ENCODE measurements at regions not wholly inside any gene's neighbourhood (a gene's known extent, or its start where the extent isn't known, plus 50 kb on each side); places are given as distances from the start of the nearest gene placed in this dataset.

DNA sequence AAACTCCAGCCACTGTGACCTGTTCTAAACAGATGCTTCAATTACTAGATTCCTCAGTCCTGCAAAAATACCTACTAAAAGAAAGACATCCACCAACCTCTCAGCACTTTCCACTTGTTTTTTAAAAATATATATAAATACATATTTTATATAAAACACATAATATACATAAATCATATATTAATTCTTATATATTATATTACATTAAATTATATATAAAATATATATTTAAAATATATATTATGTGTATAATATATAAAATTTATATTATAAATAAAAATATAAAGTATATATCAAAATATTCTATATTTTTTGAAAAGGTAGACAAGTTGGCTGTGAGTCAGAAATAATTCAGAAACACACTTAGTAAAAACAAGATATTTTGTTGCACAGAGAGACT lies 2371.8 kb upstream of the ACO1 start:
- no peak for DNase-seq (ENCODE audit: extremely low spot score)
- TF ChIP-seq, protein P1, sequence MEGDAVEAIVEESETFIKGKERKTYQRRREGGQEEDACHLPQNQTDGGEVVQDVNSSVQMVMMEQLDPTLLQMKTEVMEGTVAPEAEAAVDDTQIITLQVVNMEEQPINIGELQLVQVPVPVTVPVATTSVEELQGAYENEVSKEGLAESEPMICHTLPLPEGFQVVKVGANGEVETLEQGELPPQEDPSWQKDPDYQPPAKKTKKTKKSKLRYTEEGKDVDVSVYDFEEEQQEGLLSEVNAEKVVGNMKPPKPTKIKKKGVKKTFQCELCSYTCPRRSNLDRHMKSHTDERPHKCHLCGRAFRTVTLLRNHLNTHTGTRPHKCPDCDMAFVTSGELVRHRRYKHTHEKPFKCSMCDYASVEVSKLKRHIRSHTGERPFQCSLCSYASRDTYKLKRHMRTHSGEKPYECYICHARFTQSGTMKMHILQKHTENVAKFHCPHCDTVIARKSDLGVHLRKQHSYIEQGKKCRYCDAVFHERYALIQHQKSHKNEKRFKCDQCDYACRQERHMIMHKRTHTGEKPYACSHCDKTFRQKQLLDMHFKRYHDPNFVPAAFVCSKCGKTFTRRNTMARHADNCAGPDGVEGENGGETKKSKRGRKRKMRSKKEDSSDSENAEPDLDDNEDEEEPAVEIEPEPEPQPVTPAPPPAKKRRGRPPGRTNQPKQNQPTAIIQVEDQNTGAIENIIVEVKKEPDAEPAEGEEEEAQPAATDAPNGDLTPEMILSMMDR (IDR thresholded peaks at IDR 0.05; ENCODE audit: control extremely low read depth, extremely low read depth, low read depth, missing control alignments): no peak
- CTCF ChIA-PET: no interaction called here
- POLR2A ChIA-PET: no interaction called here

DNA sequence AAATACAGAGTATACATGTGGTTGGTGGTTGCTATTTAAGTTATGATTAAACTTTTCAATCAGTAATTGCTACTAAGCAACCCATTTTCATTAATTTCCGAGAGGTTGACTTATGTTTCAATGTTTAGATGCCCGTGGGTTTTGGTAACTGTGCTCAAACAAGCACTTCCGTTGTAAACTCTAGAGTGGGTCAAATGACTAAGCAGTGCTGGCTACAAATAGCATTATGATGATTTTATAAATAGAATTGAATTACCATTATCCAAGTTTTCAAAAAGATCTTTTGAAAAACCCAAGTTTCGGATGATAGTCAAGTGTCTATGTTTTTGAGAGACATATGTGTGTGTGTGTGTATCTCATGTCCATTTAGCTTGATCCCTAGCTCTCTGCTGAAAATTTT lies 2369.4 kb upstream of the ACO1 start:
- TF ChIP-seq, protein P1 (IDR thresholded peaks at IDR 0.05; ENCODE audit: control extremely low read depth, extremely low read depth, low read depth, missing control alignments): no peak
- no peak for DNase-seq (ENCODE audit: extremely low spot score)
- POLR2A ChIA-PET: no interaction called here
- CTCF ChIA-PET: no interaction called here

DNA sequence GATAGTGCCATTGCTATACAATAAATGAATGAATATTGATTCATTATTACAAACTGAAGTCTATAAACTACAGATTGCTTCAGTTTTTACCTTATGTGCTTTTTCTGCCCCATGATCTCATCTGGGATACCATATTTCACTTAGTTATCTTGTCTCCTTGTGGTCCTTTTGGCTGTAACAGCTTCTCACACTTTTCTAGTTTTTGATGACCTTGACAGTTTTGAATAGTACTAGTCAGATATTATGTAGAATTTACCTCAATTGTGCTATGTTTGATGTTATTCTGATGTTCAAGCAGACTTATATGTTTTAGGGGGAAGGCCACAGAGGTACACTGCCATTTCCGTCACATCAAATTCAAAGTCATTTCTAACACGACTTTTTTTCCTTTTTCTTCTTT lies 2364.3 kb upstream of the ACO1 start:
- TF ChIP-seq, protein P1 (IDR thresholded peaks at IDR 0.05; ENCODE audit: control extremely low read depth, extremely low read depth, low read depth, missing control alignments): no peak
- DNase-seq (ENCODE audit: extremely low spot score): no peak
- CTCF ChIA-PET: no interaction called here
- POLR2A ChIA-PET: no interaction called here

DNA sequence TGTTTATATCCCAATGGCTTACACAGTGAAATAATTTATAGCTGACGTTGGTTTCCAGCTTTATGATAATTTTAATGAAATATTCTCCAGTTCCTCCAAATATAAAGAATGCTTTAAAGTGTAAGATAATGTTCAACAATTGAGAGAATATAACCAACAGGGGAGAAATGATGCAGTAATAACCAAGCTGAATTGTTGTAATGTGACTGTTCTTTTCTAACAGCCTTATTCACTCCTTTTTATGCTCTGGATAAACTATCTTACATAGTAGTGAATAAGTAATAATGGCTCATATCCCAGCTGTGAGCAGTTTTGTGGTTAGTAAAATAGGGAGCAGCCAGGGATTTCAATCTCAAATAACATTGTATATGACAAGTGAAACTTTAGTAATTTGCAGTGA lies 2348.7 kb upstream of the ACO1 start:
- TF ChIP-seq, protein P1 (IDR thresholded peaks at IDR 0.05; ENCODE audit: control extremely low read depth, extremely low read depth, low read depth, missing control alignments): no peak
- CTCF ChIA-PET: interaction anchor here (1.0 kb wide), 1 partner anchor 12 kb away, joined by 3 read pairs; no protein-coding TSS in a partner anchor
- POLR2A ChIA-PET: no interaction called here
- no peak for DNase-seq (ENCODE audit: extremely low spot score)

DNA sequence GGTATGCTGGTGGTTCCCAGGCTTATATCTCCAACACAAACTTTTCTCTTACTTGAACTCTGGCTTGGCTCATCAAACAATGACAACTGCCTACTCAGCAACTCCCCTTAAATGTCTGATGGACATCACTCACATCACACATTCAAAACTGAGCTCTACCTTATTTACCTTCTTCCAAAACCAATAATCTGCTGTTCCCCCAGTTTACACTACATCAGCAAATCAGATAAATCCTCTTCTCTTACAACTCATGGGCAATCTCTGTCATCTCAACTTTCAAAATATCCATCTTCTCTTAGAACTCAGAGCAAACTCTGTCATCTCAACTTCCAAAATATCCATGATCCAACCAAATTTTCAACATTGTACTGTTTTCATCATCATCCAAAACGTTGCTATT lies 2347.9 kb upstream of the ACO1 start:
- TF ChIP-seq, protein P1 (IDR thresholded peaks at IDR 0.05; ENCODE audit: control extremely low read depth, extremely low read depth, low read depth, missing control alignments): no peak
- ChIA-PET POLR2A (no interaction called here), CTCF (no interaction called here)
- no peak for DNase-seq (ENCODE audit: extremely low spot score)

DNA sequence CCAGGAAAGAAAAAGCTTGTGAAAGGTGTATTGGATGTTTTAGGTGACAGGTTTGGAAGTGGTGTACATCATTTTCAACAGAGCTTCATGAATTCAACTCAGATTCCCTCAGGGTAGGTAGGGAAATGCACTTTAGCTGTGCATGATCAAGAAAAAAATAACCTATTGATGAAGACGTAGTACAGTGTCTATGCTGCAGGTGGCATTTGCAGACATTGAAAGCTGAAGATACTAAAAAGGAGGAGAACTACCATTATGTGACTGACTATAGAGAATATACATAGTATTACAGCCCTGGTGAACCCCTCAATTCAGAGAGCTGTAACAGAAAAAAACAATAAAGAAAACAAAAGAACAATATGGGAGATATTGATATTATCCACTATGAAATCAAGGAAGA lies 2344.7 kb upstream of the ACO1 start:
- no peak for DNase-seq (ENCODE audit: extremely low spot score)
- TF ChIP-seq, protein P1 (IDR thresholded peaks at IDR 0.05; ENCODE audit: control extremely low read depth, extremely low read depth, low read depth, missing control alignments): no peak
- ChIA-PET POLR2A (no interaction called here), CTCF (interaction anchor here (1.4 kb wide), 1 partner anchor 9 kb away, joined by 5 read pairs; no protein-coding TSS in a partner anchor)

DNA sequence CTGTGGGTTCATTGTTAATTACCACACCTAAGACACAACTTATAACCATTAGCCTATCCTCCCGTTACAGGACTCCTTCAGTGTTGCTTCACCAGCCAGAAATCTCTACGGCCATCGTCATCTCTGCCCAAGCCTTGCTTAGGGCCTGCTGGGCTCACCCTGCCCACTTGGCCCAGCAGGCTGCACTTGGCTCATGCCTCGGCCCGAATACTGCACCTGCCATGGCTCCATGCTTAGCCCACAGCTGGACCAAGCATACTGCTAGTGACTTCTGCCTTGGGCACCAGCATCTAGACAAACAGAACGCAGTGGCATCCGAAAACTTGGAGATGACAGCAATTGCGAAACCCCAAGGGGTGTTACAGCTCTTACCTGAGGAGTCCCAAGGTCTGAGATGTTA lies 2336.0 kb upstream of the ACO1 start:
- no peak for DNase-seq (ENCODE audit: extremely low spot score)
- TF ChIP-seq, protein P1 (IDR thresholded peaks at IDR 0.05; ENCODE audit: control extremely low read depth, extremely low read depth, low read depth, missing control alignments): no peak
- ChIA-PET POLR2A (no interaction called here), CTCF (interaction anchor here (1.4 kb wide), 1 partner anchor 8 kb away, joined by 5 read pairs; no protein-coding TSS in a partner anchor)

Measured in GM10248 (cell line).